CD4-positive, alpha-beta T cell (primary cell): ENCODE measurements at regions not wholly inside any gene's neighbourhood (a gene's known extent, or its start where the extent isn't known, plus 50 kb on each side); places are given as distances from the start of the nearest gene placed in this dataset.

Source experiments
- ATAC-seq: fragments of 200-7000 bp; cut with Tn5 transposase; one replicate; pipeline ENCODE4 v1.10.0; 2022; ENCODE audit warnings: mild to moderate bottlenecking; ENCODE audit not compliant: poor library complexity
- CTCF ChIA-PET: fragments of 350-600 bp; sonication (Branson Sonifier 250); formaldehyde crosslinking; loops from one replicate; lab custom pipeline; 2021; ENCODE audit warnings: antibody characterized with exemption, inconsistent platforms; lab: Charles Lee
- POLR2A ChIA-PET: fragments of 350-600 bp; sonication (Branson Sonifier 250); formaldehyde crosslinking; loops from one replicate; lab custom pipeline; 2021; ENCODE audit warnings: antibody characterized with exemption, inconsistent platforms; lab: Charles Lee
- DNase-seq, 14 experiments: peaks; one replicate each; pipeline ENCODE4 v3.0.0-alpha.2; 2013 to 2020; ENCODE audit warnings: mixed read lengths in 2 of 14
- H3K27ac ChIP-seq, 2 donors: one replicate each; pipeline versions ENCODE4 v1.5.1 to v1.7.0; 2013; ENCODE audit warnings: low read length in 2 of 2, low read depth in 1 of 2, mild to moderate bottlenecking in 1 of 2
- H3K27me3 ChIP-seq, 2 experiments: 1 replicate in 1 of 2; 2 replicates in 1 of 2; pipeline versions ENCODE4 v1.6.1 to v1.7.0; 2013; ENCODE audit warnings: low read length in 2 of 2, control low read depth in 1 of 2, mild to moderate bottlenecking in 1 of 2, moderate library complexity in 1 of 2; ENCODE audit not compliant: insufficient read depth in 2 of 2, control insufficient read depth in 1 of 2
- H3K36me3 ChIP-seq: one replicate; pipeline ENCODE4 v1.6.1; 2013; ENCODE audit warnings: low read length, control low read depth; ENCODE audit not compliant: insufficient read depth
- H3K4me1 ChIP-seq: one replicate; pipeline ENCODE4 v1.6.1; 2013; ENCODE audit warnings: low read length, control low read depth; ENCODE audit not compliant: insufficient read depth
- H3K4me3 ChIP-seq: one replicate; pipeline ENCODE4 v1.5.1; 2013; ENCODE audit warnings: mild to moderate bottlenecking, low read length, moderate library complexity
- H3K9me3 ChIP-seq, 2 experiments: 1 replicate in 1 of 2; 2 replicates in 1 of 2; pipeline versions ENCODE4 v1.6.1 to v1.7.0; 2013; ENCODE audit warnings: low read length in 2 of 2, mild to moderate bottlenecking in 2 of 2, control low read depth in 1 of 2, moderate library complexity in 1 of 2; ENCODE audit not compliant: control insufficient read depth in 1 of 2, insufficient read depth in 1 of 2
- H3K27ac Mint-ChIP-seq: one replicate; pipeline ENCODE4 v1.8.0; 2020; ENCODE audit warnings: mixed read lengths
- H3K27me3 Mint-ChIP-seq: one replicate; pipeline ENCODE4 v1.8.0; 2021; ENCODE audit warnings: mixed read lengths
- H3K36me3 Mint-ChIP-seq: one replicate; pipeline ENCODE4 v1.8.0; 2021; ENCODE audit warnings: low read depth, mixed read lengths
- H3K4me1 Mint-ChIP-seq: one replicate; pipeline ENCODE4 v1.8.0; 2021; ENCODE audit warnings: low read depth, mixed read lengths
- H3K4me3 Mint-ChIP-seq: one replicate; pipeline ENCODE4 v1.8.0; 2020; ENCODE audit warnings: mild to moderate bottlenecking, mixed read lengths
- H3K9me3 Mint-ChIP-seq: one replicate; pipeline ENCODE4 v1.8.0; 2020; ENCODE audit warnings: mixed read lengths
- intact Hi-C, 2 experiments: fragments of 100-400 bp; cut with DNase I in 1 of 2; cut with micrococcal nuclease in 1 of 2; formaldehyde crosslinking; loops; one replicate each; pipeline versions ENCODE4 v1.15.1 to v1.9.0; 2023 to 2025; cut with DNase I, micrococcal nuclease
- TF ChIP-seq, protein P1 (sequence below): fragments of 200-600 bp; IDR thresholded peaks from one replicate; pipeline ENCODE4 v1.8.0; 2022; ENCODE audit warnings: antibody characterized with exemption, mild to moderate bottlenecking

DNA sequence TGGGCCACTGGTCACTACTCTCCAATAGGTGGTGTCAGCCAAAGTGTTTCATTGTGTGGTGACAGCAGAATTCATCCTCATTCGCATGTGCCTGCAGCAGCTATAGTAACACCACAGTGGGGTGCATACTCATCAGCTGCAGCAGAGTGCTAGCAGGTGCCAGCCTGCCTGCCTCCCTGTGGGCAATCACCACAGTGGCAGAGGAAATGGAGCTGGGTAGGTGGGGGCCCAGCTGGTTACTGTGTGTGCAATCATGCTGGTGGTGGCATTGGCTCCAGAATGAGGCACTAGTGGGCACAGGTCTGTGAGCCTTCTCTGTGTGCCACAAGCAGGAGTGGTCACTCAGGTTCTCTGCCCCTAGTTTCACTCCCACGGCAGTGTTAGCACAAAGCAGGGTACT is 579.2 kb downstream of the PTPRC start:
- Mint-ChIP-seq H3K4me3 (no peak overlapping the region), H3K9me3 (no peaks in the 10 kb centered on the region), H3K4me1 (peaks cover 4% of the 10 kb centered on the region), H3K27ac (no peak overlapping the region), H3K36me3 (no peaks in the 10 kb centered on the region), H3K27me3 (no peaks in the 10 kb centered on the region)
- TF ChIP-seq, protein P1, sequence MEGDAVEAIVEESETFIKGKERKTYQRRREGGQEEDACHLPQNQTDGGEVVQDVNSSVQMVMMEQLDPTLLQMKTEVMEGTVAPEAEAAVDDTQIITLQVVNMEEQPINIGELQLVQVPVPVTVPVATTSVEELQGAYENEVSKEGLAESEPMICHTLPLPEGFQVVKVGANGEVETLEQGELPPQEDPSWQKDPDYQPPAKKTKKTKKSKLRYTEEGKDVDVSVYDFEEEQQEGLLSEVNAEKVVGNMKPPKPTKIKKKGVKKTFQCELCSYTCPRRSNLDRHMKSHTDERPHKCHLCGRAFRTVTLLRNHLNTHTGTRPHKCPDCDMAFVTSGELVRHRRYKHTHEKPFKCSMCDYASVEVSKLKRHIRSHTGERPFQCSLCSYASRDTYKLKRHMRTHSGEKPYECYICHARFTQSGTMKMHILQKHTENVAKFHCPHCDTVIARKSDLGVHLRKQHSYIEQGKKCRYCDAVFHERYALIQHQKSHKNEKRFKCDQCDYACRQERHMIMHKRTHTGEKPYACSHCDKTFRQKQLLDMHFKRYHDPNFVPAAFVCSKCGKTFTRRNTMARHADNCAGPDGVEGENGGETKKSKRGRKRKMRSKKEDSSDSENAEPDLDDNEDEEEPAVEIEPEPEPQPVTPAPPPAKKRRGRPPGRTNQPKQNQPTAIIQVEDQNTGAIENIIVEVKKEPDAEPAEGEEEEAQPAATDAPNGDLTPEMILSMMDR = no peak
- Histone ChIP-seq H3K36me3 (no peaks in the 10 kb centered on the region), H3K4me1 (peaks cover 9% of the 10 kb centered on the region), H3K27me3 (no peaks in the 10 kb centered on the region), H3K4me3 (no peak overlapping the region), H3K27ac (no peak overlapping the region), H3K9me3 (no peaks in the 10 kb centered on the region)
- peak in 3 of 14 experiments; percentile 29 to 49 (median 29) for DNase-seq
- intact Hi-C loops = no loop called here
- ChIA-PET POLR2A (no interaction called here), CTCF (no interaction called here)
- peak; percentile 66 for ATAC-seq

DNA sequence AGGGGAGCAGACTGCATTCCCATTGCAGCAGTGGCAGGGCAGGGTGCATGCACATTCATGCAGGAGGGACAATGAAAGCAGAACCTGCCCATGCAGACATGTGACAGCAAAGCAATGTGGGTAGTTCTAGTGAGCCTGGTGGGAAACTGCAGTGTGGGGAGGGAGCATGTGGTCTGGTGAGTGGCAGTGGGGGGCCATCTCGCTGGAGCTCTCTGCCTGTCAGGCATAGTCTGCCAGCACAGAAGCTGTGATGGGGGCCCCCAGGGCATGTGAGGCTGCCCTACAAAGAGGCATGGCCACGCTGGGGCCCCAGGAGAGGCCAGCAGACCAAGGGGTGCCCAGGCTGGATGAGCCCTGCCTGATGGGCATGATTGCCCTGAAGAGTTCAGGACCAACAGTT is 579.7 kb downstream of the PTPRC start:
- intact Hi-C loops = no loop called here
- no peak for ATAC-seq
- Histone ChIP-seq H3K4me1 (peaks cover 9% of the 10 kb centered on the region), H3K4me3 (no peak overlapping the region), H3K27me3 (no peaks in the 10 kb centered on the region), H3K9me3 (no peaks in the 10 kb centered on the region), H3K36me3 (no peaks in the 10 kb centered on the region), H3K27ac (no peak overlapping the region)
- H3K4me3 Mint-ChIP-seq = no peak overlapping the region
- TF ChIP-seq, protein P1 = no peak
- CTCF ChIA-PET = no interaction called here
- no peaks in the 10 kb centered on the region for H3K36me3 Mint-ChIP-seq
- DNase-seq = no peak
- POLR2A ChIA-PET = no interaction called here
- no peaks in the 10 kb centered on the region for H3K27me3 Mint-ChIP-seq
- H3K27ac Mint-ChIP-seq = no peak overlapping the region
- no peaks in the 10 kb centered on the region for H3K9me3 Mint-ChIP-seq
- H3K4me1 Mint-ChIP-seq = peaks cover 4% of the 10 kb centered on the region

DNA sequence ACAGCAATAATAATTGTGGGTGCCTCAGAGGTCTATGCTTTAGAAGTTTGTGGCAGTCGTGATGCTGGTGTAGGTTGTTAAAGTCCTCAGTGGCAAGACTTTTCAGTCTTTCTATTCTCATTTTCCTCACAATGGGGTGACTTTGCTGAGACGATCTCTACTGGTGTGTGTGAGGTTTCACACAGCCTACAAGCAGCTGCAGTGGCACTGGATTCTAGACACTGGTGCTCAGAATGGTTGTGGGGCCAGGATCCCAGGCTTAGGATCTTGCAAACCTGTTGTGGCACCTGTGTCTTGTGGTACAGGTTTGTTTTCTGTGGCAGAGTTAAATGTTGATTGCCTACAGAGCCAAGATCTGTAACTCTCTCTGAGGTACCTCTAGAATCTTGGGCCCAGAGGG is 581.2 kb downstream of the PTPRC start:
- intact Hi-C loops = no loop called here
- no peaks in the 10 kb centered on the region for H3K27me3 ChIP-seq
- ChIA-PET CTCF (no interaction called here), POLR2A (no interaction called here)
- H3K4me3 Mint-ChIP-seq = no peak overlapping the region
- DNase-seq (no peak), ATAC-seq (no peak)
- peaks cover 9% of the 10 kb centered on the region for H3K4me1 ChIP-seq
- no peaks in the 10 kb centered on the region for H3K36me3 ChIP-seq
- no peaks in the 10 kb centered on the region for H3K9me3 ChIP-seq
- H3K36me3 Mint-ChIP-seq = no peaks in the 10 kb centered on the region
- H3K27ac Mint-ChIP-seq = no peak overlapping the region
- H3K27ac ChIP-seq = no peak overlapping the region
- H3K9me3 Mint-ChIP-seq = no peaks in the 10 kb centered on the region
- no peak overlapping the region for H3K4me3 ChIP-seq
- no peaks in the 10 kb centered on the region for H3K27me3 Mint-ChIP-seq
- peaks cover 9% of the 10 kb centered on the region for H3K4me1 Mint-ChIP-seq
- TF ChIP-seq, protein P1 = no peak
